Stimulated activated CD4-positive, alpha-beta T cell treated with anti-CD3 and anti-CD28 coated beads, Interleukin-4, amount 100 ng/mL, for 24 hours (primary cell): ENCODE measurements at regions not wholly inside any gene's neighbourhood (a gene's known extent, or its start where the extent isn't known, plus 50 kb on each side); places are given as distances from the start of the nearest gene placed in this dataset.
"Not testable (repeated sequence)": the region's sequence is repeated elsewhere in the genome, so short reads cannot be mapped to it uniquely, and the experiment has no call there.

Experiments
- DNase-seq: peaks from one replicate; pipeline ENCODE4 v3.0.0-alpha.2; 2020

DNA sequence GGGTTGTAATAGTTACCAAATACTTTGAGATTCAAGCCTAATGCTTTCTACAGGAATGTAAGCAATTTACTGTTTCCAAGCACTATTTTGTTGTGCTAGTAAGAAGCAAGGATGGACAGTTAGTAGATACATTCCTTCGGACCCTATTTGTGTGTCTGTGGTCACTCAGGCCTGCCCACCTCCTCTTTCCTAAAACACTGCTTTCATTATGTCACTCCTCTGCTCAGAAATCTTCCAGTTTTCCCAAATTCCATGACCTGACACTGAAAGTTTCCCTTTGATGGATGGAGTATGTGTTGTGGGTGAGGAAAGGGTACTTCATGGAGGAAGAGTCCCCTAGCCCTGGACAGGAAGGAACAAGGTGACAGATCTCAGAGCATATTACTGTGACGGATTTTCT, 141.1 kb downstream of the DISP1 start:
- no peak for DNase-seq

- DNase-seq = no peak
Observed at GRCh38 chr1:222956601-222957000, 141.8 kb downstream of the DISP1 start.

DNA sequence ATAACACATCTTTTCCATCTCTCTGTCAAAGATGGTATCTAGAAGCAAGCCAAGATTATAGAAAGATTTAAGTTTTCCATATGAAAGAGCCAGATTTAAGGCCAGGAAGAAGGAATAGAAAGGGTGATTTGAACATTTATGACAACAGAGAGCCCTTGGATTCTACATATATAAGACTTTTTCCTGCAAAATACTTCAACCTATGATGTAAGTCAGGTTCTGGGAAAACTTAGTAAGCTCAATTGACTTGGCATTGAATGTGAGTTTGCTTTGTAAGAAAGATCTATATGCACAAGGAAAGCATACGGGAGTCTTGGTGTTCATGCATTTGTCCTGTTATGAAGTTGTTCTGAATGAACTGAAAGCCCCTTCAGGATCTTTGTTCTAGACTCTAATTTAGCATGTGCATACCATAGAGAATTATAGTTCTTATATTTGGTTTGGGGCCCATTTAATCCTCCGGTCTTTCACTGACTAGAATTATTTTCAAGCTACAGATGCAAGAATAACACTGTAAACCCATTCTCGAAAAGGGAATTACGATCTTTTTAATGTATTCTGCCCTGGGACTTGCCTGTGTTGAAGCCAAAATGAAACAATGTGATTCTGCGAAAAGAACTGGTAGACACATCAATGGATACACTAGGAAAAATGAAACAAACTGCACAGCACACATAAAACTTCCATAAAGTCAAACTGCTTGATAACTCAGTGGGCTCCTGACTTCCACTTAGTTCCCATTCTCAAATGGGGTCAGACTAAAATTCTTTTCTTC, 152.8 kb downstream of the DISP1 start:
- no peak for DNase-seq

DNA sequence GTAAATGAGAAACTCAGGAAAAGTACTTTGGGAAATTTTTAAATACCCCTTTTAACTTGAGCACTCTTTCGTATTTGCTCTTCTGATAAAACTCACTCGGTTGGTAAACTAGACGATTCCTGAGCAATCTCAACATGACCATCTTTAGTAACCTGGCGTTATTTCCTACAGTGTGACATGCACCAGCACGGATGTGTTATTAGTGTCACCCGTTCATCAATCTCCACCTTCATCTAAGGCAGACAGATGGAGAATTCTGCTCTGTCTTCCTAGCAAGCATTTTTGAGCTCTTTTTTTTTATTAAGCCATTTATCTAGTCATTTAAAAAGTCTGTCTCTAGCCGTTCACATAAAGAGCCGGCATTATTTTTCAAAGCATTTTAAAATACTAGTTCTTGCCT, 155.2 kb downstream of the DISP1 start:
- DNase-seq = no peak

GRCh38 chr1:222970711-222971110, 155.9 kb downstream of the DISP1 start:
- DNase-seq = no peak

GRCh38 chr1:222971146-222971545, 156.3 kb downstream of the DISP1 start:
- DNase-seq = no peak

GRCh38 chr1:222973561-222973960, 158.7 kb downstream of the DISP1 start:
- no peak for DNase-seq

DNA sequence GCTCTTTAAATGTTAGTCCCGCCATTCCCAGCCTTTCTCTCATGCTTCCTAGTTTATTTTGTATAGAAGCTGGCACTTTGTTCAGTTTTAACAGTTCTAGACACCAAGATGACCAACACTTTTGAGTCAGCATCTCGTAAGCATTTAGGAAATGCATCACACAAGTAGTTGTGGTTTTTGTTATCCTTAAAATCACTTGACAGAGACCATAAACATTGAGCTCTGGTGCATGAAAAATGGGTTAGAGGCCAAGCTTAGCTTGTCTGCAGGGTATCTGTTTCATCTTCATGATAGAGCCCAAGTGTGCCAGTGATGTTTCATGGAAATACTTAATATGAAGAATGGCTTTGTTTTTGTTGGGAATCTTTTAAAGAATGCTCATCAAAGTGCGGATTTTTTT, 159.7 kb downstream of the DISP1 start:
- DNase-seq = no peak

GRCh38 chr1:222975472-222976122, 160.8 kb downstream of the DISP1 start:
- DNase-seq = no peak

DNA sequence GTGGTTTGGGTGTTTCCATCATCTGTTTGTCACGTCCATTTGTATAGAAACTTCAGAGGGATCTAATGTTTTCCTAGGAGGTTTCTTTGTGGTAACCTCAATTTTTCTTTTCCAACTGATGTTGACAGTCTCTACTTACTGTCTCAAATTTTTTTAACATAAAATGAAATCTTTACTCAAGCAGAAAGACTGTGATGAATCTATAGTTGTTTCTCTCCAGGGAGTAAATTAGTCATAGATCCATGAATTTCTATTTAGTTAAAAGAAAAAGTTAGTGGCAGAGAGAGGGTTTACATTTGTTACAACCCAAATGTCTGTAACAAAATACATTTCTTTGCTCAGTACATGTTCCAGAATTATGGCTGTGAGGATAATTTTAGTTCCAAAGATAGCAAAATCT, 161.6 kb downstream of the DISP1 start:
- DNase-seq = no peak

DNA sequence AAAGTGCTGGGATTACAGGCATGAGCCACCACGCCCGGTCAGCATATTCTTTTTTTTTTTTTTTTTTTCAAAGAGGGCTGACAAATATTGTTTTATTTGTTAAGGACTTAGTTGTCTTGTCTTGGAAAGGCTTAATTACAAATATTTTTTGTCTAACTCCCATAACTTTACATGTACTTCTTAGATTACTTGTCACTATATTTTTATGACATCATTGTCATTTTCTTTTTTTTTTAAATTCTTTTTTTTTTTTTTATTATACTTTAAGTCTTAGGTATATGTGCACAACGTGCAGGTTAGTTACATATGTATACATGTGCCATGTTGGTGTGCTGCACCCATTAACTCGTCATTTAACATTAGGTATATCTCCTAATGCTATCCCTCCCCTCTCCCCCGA, 162.5 kb downstream of the DISP1 start:
- not testable (repeated sequence) for DNase-seq

- DNase-seq = no peak
Observed at GRCh38 chr1:222979561-222979960, 163.5 kb downstream of the TLR5 start.

DNA sequence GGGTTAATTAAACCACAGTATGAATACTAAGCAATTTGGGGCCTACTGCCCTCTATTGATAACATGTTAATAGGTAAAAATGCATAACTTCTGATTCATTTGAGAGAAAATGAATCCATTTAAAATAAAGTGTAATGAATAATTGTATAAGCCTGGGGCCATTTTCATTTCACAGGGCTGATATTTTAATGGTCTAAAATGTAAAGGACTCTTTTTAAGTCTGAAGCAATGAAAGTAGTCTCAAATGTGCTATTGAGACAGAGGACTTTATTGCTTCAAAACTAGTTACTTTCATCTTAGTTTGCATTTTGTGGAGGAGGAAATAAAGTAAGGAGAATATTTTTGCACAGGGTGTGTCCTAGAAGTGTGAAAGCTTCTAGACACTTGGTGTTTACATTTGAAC, 155.4 kb downstream of the TLR5 start:
- DNase-seq = no peak

GRCh38 chr1:222989443-222989842, 153.6 kb downstream of the TLR5 start:
- DNase-seq = no peak

- DNase-seq = no peak
Observed at GRCh38 chr1:222991177-222991576, 151.9 kb downstream of the TLR5 start.

DNA sequence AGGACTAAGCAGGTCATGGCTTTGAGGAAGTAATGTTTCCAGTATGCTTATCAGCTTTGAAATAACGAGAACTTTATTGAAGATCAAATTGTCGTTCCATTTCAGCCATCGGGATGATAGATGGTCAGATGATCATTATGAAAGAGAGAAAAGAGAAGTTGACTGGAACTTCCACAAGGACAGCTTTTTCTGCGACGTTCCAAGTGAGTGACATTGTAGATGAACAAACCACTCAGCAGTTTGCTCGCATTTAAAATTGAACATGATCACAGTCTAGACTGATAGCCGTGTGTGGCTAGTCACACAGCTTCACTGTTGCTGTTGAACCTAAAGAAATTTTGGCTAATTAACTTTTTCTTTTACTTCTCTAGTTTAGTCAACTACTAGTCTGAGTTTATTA, 151.1 kb downstream of the TLR5 start:
- DNase-seq = no peak

DNA sequence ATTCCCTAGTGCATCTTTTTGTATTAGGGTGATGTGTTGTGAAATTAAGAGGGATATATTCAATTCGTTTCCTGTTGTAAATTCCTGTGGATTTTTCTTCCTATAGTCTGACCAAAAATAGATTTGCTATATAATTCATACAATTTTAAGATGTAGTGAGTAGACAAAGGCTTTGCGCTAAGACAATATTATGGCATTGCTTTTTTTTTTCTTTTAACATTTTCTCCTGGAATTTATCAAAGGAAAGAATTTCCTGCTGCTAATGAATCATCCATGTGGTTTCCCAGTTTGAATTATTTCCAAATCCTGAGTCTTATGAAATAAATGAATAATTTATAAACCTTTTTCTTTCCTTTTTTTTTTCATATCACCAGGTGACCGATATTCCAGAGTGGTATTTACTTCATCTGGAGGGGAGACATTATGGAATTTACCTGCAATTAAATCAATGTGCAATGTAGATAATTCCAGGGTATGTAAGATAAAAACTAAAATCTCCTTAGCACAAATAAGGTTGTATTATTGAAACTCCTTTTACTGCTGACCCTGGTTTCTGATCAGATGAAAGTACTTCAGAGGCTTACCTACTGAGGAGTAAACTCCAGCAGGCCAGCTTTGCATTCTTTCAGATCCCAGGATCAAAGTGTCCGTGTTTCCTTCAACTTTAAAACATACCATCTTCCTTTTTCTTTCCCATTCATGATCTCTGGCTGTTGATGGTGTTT, 148.4 kb downstream of the TLR5 start:
- DNase-seq = no peak

DNA sequence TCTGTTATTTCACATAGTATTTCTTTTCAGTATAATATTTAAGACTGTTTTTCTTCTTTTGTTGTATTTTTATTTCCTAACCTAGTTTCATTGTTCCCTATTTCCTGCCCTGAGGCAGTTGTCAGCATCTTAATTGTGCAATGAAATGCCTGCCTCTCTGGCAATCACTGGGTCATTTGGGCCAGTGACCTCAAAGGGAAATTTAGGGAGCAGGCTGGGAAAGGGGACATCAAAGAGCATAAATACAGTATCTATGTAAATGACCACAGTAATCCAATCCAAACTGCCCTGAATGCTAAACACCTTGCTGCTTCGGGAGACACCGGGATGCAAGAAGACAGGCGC, 147.8 kb downstream of the TLR5 start:
- DNase-seq = no peak

DNA sequence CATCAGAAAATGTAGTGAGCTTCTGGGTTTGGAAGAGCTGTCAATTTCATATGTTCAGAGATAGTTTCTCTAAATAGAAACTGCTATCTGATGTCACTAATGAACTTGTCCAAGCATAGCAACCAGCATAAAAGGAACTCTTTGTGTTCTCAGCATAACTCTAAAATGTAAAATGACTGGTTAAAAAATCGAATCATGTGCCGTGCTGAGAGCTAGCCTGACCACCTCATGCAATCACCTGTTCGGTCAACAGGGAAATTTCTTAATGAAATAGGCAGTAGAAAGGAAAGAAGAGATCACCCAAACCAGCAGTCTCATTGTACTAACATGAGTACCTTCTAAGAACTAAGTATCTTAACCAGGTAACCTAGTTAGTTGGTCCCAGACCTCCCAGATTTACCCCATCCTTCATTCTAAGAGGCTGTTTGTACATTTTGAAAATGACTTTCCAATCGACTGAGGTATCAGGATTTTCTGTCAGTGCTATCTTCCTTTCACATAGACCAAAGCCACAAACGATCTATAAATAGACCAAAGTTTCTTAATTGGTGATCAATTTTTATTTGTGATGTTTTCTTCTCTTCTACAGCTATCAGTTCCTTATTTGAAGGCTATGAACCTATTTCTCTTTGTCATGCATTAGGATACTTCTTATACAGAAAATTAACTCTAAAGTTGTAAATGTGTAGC, 147.3 kb downstream of the TLR5 start:
- DNase-seq = no peak

DNA sequence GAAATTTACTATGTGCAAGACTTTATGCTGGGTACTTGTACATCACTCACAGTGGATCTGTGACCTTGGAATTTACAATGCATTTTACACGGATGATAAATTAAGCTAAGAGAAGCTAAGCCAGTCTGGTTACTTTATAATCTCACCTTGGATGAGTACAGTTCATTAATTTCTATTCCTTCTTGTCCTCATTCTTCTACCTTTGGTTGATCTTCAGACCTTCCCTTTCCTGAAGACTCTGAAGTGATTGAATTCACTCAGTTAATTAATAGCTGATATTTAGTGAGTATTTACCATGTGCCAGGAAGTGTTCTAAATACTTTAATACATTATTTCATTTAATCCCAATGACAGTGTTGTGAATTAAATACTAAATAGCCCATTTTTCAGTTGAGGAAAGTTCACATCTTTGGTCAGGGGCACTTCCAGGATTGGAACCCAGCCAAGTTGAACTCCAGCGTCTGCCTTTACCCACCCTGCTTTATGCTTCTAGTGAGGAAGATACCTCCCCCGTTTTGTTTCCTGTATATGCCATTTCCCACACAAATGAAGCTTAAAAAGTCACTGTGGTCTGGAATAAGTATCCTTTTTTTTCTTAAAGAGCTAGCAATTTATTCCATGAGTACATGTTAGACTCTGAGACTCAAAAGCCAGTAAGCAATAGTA, 146.6 kb downstream of the TLR5 start:
- DNase-seq = no peak

- DNase-seq = no peak
Observed at GRCh38 chr1:223000632-223001031, 142.4 kb downstream of the TLR5 start.

DNA sequence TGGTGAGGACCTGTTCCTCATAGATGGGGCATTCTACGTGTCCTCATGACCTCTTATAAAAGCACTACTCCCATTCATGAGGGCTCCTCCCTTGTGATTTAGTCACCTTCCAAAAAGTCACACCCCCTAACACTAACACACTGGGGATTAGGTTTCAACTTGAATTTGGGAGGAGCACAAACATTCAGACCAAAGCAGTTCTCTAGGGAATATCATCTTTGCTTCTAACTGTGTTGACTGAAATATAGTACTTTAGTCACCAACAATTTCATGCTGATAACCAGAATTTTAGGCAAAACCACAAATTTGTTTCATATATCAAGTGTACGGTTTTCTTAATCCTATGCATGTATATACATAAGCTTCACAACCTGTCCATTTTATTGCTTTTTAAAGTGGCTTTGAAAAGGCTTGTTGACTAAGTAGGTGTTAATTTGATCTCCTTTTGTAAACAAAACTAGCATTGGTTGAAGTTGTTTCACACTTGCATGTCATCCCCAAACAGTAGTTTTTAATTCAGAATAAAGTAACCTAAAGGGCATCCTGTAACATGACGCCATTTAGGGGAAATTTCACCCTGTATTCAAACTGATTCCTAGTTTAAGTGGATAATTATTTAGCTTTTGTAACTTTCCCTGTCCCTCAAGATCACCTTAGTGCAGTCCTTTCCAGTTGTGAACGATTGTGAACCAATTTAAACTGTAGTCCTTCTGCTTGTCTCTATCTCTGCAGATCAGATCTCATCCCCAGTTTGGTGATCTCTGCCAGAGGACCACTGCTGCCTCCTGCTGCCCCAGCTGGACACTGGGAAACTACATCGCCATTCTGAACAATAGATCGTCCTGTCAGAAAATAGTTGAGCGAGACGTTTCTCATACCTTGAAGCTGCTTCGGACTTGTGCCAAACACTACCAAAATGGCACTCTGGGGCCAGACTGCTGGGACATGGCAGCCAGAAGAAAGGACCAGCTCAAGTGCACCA, 141.1 kb downstream of the TLR5 start:
- no peak for DNase-seq
